ENCODE measurements at regions not wholly inside any gene's neighbourhood (a gene's known extent, or its start where the extent isn't known, plus 50 kb on each side); places are given as distances from the start of the nearest gene placed in this dataset.

DNA sequence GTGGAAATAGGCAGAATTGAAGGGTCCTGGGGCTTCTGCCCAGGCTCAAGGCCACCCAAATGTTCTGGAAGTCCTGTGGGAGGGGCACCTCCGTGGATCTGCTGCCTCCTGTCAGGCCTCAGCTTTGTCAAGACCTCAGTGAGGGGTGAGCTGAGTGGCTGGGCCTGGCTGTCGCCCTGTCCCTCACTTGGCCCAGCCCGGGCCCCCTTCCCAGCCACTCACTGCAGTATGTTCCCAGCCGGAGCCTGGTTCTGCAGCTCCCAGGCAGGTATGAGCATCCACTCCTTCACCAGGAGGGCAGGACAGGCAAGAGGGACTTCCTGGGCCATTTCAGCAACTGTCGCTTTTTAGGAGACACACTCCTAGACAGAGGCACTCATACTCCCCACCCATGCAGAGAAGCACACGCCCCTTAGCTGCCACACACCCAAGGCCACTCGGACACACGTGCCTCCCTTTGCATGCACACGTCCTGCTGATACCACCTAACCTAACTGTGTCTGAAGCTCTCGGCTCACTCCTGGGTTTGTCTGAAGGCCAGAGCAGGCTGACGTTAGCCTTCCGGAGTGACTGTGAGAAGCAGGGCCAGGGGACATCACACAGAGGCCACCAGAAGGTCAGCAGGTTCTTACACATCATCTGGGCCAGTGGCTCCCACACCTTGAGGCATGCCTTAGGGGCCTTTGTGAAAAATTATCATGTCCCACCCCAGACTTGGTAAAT, 72.2 kb upstream of the COL13A1 start:
- TF ChIP-seq, protein P1, sequence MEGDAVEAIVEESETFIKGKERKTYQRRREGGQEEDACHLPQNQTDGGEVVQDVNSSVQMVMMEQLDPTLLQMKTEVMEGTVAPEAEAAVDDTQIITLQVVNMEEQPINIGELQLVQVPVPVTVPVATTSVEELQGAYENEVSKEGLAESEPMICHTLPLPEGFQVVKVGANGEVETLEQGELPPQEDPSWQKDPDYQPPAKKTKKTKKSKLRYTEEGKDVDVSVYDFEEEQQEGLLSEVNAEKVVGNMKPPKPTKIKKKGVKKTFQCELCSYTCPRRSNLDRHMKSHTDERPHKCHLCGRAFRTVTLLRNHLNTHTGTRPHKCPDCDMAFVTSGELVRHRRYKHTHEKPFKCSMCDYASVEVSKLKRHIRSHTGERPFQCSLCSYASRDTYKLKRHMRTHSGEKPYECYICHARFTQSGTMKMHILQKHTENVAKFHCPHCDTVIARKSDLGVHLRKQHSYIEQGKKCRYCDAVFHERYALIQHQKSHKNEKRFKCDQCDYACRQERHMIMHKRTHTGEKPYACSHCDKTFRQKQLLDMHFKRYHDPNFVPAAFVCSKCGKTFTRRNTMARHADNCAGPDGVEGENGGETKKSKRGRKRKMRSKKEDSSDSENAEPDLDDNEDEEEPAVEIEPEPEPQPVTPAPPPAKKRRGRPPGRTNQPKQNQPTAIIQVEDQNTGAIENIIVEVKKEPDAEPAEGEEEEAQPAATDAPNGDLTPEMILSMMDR (IDR thresholded peaks at IDR 0.05 in 4 of 5, conservative IDR thresholded peaks at IDR 0.05 in 1 of 5) = no peak
- TF ChIP-seq POLR2A (IDR thresholded peaks at IDR 0.05) = no peak
